Hematopoietic multipotent progenitor cell treated with erythropoietin and hydrocortisone succinate and interleukin-3 and kit ligand, for 6 days (in vitro differentiated cells): ENCODE measurements at regions not wholly inside any gene's neighbourhood (a gene's known extent, or its start where the extent isn't known, plus 50 kb on each side); places are given as distances from the start of the nearest gene placed in this dataset.
"Not testable (repeated sequence)": the region's sequence is repeated elsewhere in the genome, so short reads cannot be mapped to it uniquely, and the experiment has no call there.

Experiments
- DNase-seq: peaks from one replicate; pipeline ENCODE4 v3.0.0-alpha.2; 2015

DNA sequence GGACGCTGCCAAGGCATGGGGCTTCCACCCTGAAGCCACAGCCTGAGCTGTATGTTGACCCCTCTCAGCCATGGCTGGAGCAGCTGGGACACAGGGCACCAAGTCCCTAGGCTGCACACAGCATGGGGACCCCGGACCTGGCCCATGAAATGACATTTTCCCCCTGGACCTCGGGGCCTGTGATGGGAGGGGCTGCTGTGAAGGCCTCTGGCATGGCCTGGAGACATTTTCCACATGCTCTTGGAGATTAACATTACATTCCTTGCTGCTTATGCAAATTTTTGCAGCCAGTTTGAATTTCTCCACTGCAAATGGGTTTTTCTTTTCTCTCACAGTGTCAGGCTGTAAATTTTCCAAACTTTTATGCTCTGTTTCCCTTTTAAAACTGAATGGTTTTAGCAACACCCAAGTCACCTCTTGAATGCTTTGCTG, 463.6 kb downstream of the ZWINT start:
- DNase-seq = no peak

DNA sequence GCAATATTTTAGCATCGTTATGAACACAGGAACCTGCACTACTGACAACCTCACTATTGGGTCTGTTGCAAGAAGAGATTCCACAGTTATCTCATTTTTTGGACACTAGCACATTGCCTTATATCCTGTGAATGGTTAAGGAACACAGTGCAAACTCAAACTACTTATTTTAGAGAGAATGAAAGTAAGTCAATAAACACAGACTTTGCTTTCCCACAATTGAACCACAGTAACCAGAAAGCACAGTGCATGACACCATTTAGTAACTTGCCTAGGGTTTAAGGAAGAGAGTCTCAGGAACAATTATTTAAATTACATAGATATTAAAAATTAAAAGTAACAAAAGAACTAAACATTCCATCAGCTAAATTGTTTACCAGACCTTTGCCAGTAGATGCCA, 468.8 kb downstream of the ZWINT start:
- DNase-seq = no peak

DNA sequence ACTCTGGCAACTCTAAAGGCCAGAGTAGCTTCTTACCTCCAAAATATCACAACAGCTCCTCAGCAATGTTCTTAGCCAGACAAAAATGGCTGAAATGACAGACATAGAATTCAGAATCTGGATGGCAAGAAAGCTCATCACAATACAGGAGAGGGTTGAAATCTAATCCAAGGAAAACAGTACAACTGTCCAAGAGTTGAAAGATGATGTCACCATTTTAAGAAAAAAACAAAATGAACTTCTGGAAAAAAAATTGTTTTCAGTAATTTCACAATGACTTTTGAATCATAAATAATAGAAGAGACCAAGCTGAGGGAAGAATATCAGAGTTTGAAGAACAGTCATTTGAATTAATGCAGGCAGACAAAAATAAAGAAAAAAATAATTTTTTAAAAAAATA, 479.5 kb downstream of the ZWINT start:
- no peak for DNase-seq

DNA sequence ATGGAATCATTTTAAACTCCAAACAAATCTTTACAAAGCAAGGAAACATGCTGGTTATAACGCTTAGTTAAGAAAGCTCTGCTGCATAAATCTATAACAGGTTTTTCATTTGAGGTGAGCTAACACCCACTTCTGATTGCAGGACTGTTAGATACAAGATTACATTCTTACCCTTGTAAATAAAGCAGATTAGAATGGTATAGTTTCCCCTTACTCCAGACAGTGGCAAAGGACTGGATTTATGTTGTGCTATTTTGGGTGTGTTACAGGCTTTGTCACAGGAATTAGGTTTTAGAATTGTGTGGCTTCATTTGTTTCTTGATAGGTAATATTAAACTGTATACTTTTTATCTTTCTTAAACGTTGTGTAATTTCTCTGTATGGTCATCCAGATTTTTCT, 487.6 kb downstream of the ZWINT start:
- no peak for DNase-seq

DNA sequence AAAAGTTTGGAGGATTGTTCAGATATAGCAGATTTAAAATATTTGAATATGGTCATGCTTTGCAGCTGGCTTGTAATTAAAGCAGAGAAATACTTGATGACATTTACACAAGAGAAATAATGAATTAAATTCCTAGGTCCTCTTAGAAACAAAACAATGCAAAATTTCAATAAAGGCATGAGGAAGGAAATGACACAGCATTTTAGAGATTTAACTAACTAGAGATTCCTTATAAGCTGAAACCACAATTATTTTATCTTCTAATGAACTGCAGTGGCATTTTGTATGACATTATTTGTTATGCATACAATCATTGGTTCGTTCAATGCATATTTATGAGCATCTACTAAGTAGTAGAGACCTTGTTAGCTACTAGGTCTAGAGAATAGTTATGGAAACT, 490.9 kb downstream of the ZWINT start:
- DNase-seq = no peak

DNA sequence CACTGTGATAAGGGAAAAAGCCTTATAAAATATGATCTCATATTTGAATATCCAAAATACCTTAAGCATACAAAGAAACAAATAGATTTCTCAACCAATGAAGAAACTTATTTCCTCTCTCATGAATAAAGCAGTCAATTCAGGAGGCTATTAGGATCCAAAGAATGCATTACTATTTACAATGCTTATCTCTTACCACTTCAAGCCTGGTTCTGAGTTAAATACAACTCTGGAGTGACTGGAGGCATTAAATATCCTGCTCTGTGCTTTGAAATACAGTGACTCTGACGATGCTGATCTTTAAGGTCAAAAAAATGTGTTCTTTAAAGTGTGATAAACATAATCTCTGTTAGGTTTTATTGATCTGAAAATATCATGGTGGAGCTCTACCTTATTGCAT, 493.2 kb downstream of the ZWINT start:
- no peak for DNase-seq

DNA sequence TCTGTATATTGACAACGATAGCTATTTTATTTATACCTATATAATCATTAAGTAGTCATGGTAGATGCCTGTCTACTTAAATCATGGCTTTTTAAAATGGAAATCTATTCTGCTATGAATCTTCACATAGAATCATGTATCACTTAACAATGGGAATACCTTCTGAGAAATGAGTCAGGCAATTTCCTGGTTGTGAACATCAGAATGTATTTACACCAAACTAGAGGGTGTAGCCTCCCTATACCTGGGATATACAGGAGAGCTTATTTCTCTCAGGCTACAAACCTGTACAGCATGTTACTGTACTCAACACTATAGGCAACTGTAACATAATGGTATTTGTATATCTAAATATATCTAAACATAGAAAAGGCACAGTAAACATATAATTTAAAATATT, 502.3 kb downstream of the ZWINT start:
- DNase-seq = no peak

DNA sequence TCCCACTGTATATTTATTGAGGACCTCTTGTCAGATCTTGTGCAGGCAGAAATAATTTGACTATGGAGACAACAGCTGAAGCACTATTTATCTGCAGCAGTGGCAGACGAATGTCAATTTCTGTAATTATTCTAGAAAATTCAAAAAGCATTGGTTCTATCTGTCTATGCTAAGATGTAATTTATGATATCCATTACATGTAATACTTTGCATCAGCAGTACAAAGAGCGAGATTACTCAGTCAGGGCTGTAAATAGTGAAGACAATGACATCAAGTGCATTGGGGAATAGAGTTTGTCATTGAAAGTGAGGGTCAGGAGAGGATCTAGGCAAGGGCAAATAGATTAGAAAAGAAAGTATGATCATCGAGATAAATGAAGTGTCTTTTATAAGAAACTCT, 508.2 kb downstream of the ZWINT start:
- no peak for DNase-seq

DNA sequence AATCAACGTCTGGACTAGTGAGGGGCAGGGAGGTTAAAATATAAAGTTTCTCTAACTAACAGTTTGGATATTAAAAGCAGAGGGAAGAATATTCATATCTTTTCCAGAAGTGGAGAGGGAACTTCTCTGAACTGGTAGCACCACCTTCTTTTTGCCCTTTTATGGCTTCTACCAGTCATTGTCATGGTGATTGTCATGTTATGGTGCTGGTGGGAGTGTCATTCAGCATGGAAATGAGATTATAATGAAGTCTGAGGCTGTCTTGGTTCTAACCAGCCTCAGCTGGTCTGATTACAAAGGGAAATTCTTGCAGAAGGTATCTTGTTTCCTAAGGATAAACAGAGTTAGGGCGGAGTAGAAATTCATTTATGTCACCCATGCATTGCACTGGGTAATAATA, 523.8 kb downstream of the ZWINT start:
- DNase-seq = no peak

DNA sequence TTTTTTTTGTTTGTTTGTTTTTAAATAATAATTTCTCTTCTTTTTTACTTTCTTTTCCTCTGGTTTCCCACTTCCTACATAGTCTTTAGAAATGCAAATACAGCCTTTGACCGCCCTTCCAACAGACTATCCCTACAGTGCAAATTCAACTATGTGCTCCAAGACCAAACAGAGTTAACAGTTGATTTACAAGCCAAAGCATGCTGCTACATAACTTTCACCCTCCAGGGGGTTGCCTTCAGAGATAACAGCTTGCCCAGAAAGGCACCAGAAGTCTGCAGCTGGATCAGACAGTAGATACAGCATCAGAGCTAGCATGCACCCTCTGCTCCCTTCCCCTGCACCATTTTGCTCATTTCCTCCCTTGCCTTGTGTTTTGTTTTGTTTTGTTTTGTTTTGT, 539.0 kb downstream of the ZWINT start:
- no peak for DNase-seq

DNA sequence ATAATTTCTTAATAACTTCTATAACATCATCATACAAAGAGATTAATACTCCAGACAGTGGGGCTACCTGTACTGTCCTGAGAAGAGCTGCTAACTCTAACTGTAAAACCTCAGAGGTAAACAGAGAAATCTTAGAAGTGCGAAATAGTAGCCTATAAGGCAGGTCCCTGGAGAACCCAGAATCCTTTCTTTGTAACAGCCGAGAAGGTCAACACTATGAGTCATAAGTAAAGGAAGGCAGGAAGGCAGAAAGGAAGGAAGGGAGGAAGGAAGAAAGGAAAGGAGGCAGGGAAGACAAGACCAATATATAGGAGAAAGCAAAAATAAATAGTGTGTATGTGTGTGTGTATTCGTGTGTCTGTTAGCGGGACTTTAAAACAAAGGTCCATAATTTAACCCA, 540.6 kb downstream of the ZWINT start:
- DNase-seq = no peak

DNA sequence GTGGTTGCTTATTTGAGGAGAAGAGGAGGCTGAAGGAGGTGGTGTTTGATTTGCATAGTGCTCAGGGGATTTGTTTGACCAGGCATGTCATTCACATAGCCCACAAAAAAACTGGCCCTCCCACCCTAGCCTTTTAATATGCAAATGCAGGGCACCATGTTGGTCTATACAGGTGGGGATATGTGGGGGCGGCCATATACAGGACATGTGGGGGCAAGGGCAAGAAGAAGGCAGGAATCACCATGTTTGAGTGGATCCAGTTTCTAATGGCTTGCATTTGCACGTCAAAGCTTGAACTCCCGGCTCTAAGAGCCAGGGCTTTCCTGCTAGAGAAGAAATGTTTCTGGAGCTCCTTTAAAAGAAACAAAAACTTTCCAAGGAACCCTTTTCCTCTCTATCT, 541.0 kb downstream of the ZWINT start:
- DNase-seq = no peak

DNA sequence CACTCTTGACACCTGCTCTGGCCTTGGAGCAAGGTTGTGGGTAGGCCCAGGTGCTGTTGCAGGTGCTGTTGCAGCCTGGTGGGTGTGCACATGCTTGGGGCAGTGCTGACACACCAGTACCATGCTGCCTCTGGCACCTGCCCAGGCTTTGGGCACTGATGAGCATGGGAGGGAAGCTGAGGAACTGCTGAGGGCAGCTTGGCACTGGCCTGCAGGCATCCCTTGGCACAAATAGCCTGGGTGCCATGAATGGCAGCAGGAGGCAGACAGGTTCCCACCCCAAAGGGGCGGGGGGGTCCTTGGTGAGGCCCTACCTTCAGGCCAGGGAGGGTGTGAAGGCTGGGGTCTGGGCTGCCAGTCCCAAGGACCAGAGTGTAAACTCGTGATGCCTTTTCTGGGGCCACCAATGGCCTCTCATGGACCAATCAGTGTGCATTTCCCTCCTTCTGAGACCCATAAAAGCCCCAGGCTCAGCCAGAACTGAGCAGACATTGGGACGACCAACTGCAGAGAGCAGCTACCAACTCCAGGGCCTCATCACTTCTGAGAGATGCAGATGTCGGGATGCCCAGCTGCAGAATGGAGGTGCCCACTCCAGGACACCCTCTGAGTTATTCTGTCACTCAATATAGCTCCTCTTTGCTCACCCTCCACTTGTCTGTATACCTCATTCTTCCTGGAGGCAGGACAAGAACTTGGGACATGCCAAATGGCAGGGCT, 547.4 kb downstream of the ZWINT start:
- no peak for DNase-seq

DNA sequence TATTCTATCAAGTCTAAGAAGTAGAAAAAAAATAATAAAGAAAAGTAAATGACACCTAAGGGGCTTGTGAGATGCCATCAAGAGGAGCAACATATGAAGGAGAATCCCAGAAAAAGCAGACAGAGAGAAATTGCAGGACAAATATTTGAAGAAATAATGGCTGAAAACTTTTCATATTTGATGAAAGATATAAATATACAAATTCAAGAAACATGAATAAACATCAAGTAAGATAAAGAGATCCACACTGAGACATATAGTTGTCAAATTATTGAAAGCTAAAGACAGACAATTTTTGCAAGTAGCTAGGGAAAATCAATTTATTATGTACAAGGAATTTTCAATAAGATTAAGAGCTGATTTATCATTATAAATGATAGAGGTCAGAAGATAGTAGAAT, 558.0 kb downstream of the ZWINT start:
- DNase-seq = no peak

DNA sequence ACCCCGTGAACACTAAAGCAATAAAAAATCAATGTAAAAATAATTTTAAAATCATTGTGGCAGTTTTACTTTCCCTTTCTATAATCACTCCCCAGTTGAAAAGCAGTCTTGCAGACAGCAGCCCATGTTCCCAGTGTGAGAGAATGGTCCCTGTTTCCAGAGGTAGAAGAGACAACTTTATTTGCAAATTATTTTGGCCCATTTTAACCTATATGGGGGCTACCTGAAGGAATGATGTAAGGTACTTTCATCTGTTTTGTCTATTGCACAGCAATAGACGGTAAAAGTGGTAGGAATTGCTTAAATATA, 559.8 kb downstream of the ZWINT start:
- DNase-seq = no peak

DNA sequence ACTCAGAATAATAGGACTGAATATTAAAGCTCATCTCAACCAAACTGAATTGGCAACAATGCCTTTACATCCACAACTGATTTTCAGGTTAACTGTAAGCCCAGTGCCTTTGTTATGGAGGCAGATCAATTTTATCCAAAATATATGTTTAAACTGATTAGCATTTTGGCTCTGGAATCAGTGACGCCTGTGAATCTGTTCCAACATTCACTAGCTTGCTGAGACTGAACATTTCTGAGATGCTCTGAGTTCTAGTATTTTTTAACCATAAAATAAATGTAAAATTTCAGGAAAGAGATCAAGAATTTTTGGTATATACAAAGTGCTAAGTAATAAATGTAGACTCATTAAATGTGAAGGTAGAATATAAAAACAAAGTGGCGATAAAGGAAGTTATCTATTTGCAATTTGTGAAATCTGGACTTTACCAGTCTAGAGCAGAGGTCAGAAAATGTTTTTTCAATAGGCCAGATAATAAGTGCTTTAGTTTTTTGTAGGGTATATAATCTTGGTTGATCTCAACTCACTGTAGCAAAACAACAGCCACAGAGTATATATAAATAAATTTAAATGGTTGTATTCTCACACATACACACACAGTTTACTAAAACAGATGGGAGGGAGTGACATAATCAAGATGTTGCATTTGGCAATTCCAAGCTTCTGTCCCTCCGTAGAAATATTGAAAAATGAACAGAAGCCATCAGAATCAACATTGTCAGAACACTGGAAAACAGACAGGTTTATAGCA, 560.3 kb downstream of the ZWINT start:
- DNase-seq = no peak

DNA sequence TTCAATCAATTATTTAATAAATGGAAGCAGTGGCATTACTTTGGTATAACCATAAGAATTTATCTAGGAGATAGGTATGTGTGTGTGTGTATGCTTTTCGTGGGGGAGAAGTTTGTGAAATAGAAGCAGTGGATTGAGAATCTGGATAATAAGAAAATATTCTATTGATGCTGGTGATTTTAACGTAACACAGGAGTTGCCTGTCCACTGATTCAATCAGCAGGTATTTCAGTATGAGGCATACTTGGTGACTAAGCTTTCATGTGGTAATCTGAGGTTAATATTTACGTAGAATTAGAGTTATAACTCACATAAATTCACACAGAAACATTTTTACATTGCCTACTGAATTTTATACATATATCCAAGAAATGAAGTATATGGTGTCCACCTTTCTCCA, 568.0 kb downstream of the ZWINT start:
- no peak for DNase-seq

DNA sequence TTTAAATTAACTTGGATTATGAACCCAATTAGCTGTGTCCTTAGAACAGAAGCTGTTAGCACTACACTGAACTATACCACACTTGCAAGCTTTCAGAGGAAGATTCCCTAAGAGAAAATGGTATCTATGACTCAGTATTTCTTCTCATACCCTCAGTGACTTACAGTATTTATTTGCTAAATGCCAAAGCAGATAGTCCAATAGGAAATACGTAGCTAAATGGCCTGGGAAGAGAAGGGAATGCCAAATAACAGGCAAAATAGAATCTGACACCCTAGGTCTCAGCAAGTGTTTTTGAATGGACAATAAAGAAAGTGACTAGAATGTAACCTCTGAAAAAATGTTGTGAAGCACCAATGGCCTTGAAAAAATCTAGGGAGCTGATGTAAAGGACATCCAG, 570.8 kb downstream of the ZWINT start:
- DNase-seq = not testable (repeated sequence)

DNA sequence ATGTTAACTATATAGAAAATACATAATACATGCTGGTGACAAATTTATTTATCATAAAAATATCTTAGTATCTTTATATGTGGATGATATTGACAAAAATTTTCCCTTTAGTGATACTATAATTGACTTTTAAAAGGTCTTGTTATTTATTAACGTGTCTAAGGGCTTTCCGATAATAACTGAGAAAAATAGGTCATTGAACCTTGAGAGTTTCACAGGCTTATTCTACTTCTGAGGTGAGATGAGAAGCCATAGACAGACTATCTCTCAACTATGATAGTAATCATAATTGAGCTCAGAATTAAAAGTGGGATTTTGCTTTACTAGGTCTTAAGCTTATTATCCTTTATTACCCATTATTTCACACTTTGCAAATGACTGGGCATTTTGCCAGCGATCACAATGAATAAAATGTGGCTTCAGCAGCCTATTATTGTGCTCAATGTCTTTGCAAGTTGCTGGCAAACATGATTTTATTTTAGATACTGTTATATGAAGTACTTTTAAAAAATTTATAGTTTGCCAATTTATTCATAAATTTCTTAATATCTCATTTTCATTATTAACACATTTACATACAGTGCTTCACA, 574.5 kb downstream of the ZWINT start:
- DNase-seq = no peak

DNA sequence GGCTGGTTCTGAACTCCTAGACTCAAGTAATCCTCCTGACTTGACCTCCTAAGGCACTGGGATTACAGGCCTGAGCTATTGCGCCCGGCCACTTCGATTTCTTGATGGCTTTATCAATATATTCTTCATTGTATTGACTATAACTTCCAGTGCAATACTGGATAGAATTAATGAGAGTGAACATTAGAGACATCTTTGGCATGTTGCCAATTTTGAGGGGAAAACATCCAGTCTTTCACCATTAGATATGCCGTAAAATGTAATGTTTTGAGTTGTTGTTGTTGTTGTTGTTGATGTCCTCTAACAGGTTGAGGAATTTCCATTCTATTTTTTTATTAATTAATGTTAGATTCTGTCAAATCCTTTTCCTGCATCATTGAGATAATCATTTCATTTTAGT, 578.9 kb downstream of the ZWINT start:
- peak; percentile 0 for DNase-seq

DNA sequence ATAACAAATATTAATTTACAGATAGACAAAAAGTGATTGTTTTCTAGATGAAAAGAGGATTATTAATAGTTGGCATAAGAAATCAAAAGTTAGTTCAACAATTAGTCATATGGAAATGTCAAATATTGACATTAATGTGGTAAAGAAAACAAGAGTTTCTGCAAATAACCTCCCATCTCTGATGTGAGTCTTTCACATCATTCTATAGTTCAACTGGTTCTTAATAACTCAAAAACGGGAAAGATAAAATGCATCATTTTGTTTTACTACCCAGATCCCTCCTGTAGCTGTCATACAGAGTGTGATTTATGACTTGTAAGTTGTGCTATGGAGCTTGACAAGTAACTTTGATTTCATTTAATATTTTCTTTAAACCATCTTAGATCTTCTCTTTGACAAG, 594.8 kb downstream of the ZWINT start:
- no peak for DNase-seq

DNA sequence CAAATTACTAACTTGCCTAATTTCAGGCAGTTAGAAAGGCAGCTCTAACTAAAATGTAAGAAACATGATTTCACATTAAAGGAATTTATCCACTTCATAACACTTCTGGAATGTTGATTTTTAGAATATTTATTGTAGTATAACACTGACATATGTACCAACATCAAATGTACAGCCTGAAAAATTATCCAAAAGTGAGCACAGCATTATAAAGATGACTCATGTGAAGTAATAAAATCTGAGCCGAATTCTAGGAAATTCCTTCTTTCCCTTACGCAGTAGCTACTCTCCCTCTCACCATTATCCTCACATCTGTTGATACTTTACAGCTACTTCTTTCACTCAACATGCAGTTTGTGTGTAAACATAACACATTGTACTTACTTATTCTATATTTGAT, 610.6 kb downstream of the ZWINT start:
- DNase-seq = no peak

DNA sequence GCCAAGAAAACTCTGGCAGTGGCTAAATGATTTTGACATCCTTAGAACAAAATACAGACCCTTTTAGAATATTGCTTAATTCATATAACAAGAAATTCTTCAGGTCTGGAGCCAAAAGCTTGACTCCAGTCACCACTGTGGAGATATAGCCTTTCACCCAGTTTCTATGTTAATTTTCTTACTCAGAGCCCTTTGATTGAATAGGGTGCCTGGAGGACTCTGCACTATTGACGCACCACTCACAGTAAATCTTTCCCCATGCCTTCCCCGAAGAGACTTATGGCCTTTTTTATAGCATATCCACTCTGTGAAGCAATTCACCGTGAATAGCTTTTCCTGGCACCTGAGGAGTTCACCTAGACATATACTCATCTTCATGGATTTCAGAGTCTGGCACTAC, 613.8 kb downstream of the ZWINT start:
- no peak for DNase-seq

DNA sequence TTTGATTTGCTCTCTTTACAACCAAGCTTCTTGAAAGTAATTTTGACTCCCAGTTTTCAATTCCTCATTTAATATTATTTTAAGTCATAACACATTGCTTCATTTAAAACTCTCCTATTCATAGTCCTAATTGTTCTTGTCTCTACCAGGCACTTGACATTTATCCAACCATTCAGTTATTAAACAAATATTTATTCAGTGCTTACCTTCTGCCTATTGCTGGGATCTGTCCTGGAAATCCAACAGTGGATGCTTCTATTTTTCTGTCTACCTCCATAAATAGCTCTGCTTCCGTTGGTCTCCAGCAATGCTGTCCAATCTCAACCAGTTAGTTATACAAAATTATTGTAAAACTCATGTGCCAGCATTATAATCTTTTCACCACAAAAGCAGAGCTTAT, 615.1 kb downstream of the ZWINT start:
- DNase-seq = no peak

DNA sequence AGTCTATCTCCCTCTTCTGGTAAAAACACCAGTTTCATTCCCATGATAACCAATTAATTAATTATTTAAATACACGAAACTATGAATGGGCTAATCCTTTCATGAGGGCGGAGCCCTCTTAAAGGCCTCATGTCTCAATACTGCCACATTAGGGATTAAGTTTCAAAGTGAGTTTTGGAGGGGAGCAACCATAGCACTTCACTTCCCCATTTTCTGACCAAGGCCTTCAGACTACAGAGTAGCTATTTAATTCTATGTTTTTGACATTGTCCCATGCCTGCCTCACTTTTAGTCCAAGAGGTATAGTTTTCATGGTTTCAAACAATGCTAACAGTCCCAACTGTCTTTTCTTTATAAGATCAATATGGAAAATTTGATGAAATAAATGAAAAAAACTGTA, 618.6 kb downstream of the ZWINT start:
- peak; percentile 7 for DNase-seq
